GM18873 (cell line): ENCODE measurements at regions not wholly inside any gene's neighbourhood (a gene's known extent, or its start where the extent isn't known, plus 50 kb on each side); places are given as distances from the start of the nearest gene placed in this dataset.

Source experiments
- ATAC-seq: cut with Tn5 transposase; IDR thresholded peaks from one replicate; pipeline ENCODE4 v1.9.1; 2021; ENCODE audit warnings: mild to moderate bottlenecking, moderate library complexity, moderate number of reproducible peaks; ENCODE audit not compliant: unreplicated experiment, low FRiP score

DNA sequence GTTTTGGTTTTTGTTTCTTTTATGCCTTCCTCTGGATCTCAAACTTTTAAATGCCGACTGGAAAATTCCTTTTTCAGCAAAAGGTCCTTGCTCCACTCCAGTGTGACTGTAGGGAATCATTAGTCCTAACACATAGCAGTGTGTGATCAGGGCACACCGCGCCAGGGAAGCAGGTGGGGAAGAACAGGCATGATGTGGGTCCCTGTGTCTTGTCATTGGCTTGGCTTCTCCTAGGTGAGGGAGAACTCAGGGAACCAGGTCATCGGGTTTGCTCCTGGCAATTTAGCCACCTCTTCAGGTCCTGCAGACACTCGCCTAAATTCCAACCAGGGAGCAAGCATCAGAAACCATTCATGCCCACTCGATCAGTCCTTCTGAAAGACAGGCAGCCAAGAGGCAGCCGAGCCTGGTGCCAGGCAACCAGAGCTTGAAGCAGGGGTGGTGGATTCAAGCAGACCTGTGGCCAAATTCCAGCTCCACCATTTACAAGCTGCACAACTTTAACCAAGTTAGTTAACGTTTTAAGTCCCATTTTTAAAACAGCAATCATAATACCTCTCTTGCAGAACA lies 514.2 kb downstream of the BNC2 start:
- ATAC-seq, result no peak

DNA sequence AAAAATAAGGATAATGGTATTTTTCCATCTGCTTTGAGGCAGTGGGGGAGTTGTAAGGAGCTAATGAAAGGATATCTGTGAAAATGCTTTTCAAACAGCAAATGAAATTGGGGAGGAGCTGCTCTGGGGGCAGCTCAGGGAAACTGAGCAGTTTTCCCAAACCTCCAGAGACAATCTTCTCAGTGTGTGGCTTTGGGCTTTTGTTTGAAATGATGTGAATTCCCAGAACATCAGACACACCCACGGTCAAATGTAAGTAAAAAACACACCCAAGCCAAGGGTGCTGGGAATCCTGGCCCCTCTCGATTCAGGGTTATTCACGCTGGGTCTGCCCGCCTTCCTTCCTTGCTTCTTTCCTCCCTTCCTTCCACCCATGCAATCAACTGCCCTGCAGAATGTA lies 512.6 kb downstream of the BNC2 start:
- ATAC-seq, result no peak

DNA sequence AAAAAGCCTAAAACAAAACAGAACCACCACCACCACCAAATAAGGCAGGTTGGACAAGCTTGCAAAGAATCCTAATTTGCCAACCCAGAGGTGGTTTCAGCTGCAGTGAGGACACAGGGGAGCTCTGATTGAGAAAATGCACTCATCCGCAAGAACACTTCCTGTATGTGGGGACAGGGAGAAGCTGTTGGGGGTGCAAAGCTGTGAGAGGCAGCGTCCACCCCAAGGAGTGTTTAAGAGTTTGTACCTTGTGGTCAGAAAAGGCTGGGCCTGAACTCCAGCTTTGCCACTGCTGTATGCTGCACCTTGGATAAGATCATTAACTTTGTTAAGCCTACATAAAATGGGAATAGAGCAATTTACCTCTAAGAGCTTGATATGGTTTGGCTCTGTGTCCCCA lies 511.7 kb downstream of the BNC2 start:
- no peak for ATAC-seq
